ENCODE measurements at regions not wholly inside any gene's neighbourhood (a gene's known extent, or its start where the extent isn't known, plus 50 kb on each side); places are given as distances from the start of the nearest gene placed in this dataset.

DNA sequence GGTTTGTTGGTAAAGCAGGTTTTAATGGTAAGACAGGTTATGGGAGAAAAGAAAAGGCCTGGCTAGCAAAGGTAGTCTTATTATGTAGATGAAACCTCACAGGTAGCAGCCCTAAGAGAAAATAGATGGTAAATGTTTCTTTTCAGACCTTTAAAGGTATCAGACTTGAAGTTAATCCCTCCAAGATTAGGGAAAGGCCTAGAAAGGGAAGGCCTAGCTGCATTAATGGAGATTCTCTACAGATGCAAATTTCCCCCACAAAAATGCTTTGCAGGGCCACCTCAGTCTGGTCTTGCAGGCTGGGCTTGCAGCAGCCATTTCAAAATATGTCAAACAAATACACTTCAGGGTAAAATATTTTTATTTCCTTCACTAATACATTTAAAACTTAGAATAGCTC lies 1410.6 kb downstream of the RPA4 start:
- intact Hi-C loops (cut with micrococcal nuclease) (no loop called here), dilution Hi-C loops (cut with MboI; ENCODE audit: extremely low pct_ligation_motif_present, low sequenced_read_pairs) (no loop called here)
- Histone ChIP-seq H3K9ac (replicated peaks; ENCODE audit: extremely low read depth, insufficient read depth, low read length) (no peak overlapping the region), H3K4me3 (replicated peaks in 1 of 3; ENCODE audit: insufficient read depth in 1 of 3, low read depth in 1 of 3, low read length in 3 of 3) (no peak overlapping the region), H3K79me2 (ENCODE audit: control insufficient read depth, insufficient read depth, low read length) (no peaks in the 10 kb centered on the region), H3K9me3 (replicated peaks; ENCODE audit: control insufficient read depth, insufficient read depth, low read length) (no peaks in the 10 kb centered on the region), H3K27ac (ENCODE audit: insufficient read depth, low read depth, low read length) (no peak overlapping the region), H3K36me3 (ENCODE audit: control insufficient read depth in 2 of 2, extremely low read depth in 1 of 2, insufficient read depth in 2 of 2, low read length in 2 of 2) (no peaks in the 10 kb centered on the region), H4K20me1 (replicated peaks; ENCODE audit: control insufficient read depth, extremely low read depth, insufficient read depth, low read length) (no peaks in the 10 kb centered on the region), H3K4me1 (ENCODE audit: control insufficient read depth, extremely low read depth, insufficient read depth, low read length) (no peaks in the 10 kb centered on the region), H2AFZ (ENCODE audit: low read depth, low read length) (no peak overlapping the region), H3K27me3 (ENCODE audit: control insufficient read depth in 2 of 2, insufficient read depth in 2 of 2, low read length in 2 of 2) (no peaks in the 10 kb centered on the region), H3K9me1 (replicated peaks; ENCODE audit: control insufficient read depth, extremely low read depth, insufficient read depth, low read length) (no peaks in the 10 kb centered on the region), H3K4me2 (ENCODE audit: insufficient read depth, low read length) (no peak overlapping the region)
- FAIRE-seq, result no peak
- no peak for DNase-seq (ENCODE audit: low read depth, low spot score)
- TF ChIP-seq EZH2 (IDR thresholded peaks at IDR 0.05; ENCODE audit: borderline replicate concordance, low read depth, low read length, severe bottlenecking), result no peak
- TF ChIP-seq MYC (IDR thresholded peaks at IDR 0.05; ENCODE audit: low read depth, low read length), result no peak
- TF ChIP-seq, protein P1, sequence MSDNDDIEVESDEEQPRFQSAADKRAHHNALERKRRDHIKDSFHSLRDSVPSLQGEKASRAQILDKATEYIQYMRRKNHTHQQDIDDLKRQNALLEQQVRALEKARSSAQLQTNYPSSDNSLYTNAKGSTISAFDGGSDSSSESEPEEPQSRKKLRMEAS (IDR thresholded peaks at IDR 0.05; ENCODE audit: insufficient read depth, insufficient read length), result no peak
- TF ChIP-seq GATA2 (IDR thresholded peaks at IDR 0.05; ENCODE audit: insufficient read depth, insufficient read length, low read depth, low read length), result no peak
- no peak for TF ChIP-seq JUN (IDR thresholded peaks at IDR 0.05; ENCODE audit: borderline replicate concordance, insufficient read depth, insufficient read length, low read depth)
- TF ChIP-seq POLR2AphosphoS5 (IDR thresholded peaks at IDR 0.05; ENCODE audit: insufficient read depth, low read depth, low read length), result no peak
- TF ChIP-seq, protein P2, sequence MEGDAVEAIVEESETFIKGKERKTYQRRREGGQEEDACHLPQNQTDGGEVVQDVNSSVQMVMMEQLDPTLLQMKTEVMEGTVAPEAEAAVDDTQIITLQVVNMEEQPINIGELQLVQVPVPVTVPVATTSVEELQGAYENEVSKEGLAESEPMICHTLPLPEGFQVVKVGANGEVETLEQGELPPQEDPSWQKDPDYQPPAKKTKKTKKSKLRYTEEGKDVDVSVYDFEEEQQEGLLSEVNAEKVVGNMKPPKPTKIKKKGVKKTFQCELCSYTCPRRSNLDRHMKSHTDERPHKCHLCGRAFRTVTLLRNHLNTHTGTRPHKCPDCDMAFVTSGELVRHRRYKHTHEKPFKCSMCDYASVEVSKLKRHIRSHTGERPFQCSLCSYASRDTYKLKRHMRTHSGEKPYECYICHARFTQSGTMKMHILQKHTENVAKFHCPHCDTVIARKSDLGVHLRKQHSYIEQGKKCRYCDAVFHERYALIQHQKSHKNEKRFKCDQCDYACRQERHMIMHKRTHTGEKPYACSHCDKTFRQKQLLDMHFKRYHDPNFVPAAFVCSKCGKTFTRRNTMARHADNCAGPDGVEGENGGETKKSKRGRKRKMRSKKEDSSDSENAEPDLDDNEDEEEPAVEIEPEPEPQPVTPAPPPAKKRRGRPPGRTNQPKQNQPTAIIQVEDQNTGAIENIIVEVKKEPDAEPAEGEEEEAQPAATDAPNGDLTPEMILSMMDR (IDR thresholded peaks at IDR 0.05; ENCODE audit: extremely low read depth in 1 of 2, insufficient read depth in 1 of 2, low read depth in 1 of 2, low read length in 2 of 2), result no peak
- no peak for TF ChIP-seq POLR2A (IDR thresholded peaks at IDR 0.05; ENCODE audit: low read depth, low read length)
- no peak for TF ChIP-seq FOS (IDR thresholded peaks at IDR 0.05; ENCODE audit: borderline replicate concordance, insufficient read depth, low read length)
- ChIA-PET POLR2A (no interaction called here), CTCF (no interaction called here)
- no TSS peak for BruUV-seq (replicated peaks)
